ENCODE measurements at regions not wholly inside any gene's neighbourhood (a gene's known extent, or its start where the extent isn't known, plus 50 kb on each side); places are given as distances from the start of the nearest gene placed in this dataset.

GRCh38 chr2:147499785-147500184 lies 345.0 kb upstream of the ACVR2A start:
- Histone ChIP-seq H3K4me2 (no peak overlapping the region), H3K79me2 (replicated peaks; ENCODE audit: insufficient read depth) (no peaks in the 10 kb centered on the region), H3F3A (replicated peaks; ENCODE audit: low read depth) (no peaks in the 10 kb centered on the region), H4K20me1 (replicated peaks; ENCODE audit: insufficient read depth) (no peaks in the 10 kb centered on the region), H3K27me3 (ENCODE audit: insufficient read depth) (no peaks in the 10 kb centered on the region), H3K27ac (ENCODE audit: low read depth) (no peak overlapping the region), H3K4me1 (ENCODE audit: insufficient read depth) (no peaks in the 10 kb centered on the region), H3K4me3 (no peak overlapping the region), H3K36me3 (ENCODE audit: insufficient read depth) (no peaks in the 10 kb centered on the region), H3K9me2 (ENCODE audit: insufficient read depth) (0 out of 2 replicates have a peak, but pooled peaks cover 6% of the 10 kb centered on the region), H2AFZ (no peak overlapping the region)
- Mint-ChIP-seq H3K4me1 (no peaks in the 10 kb centered on the region), H3K36me3 (ENCODE audit: low read depth) (no peaks in the 10 kb centered on the region), H3K27me3 (ENCODE audit: insufficient read depth, low read depth, poor library complexity) (no peaks in the 10 kb centered on the region), H3K4me3 (no peak overlapping the region), H3K9me3 (no peaks in the 10 kb centered on the region; the same call in 2 of the 3 replicates), H3K27ac (no peak overlapping the region)
- TF ChIP-seq ETS1 (IDR thresholded peaks at IDR 0.05) (no peak), EZH2 (IDR thresholded peaks at IDR 0.05; ENCODE audit: low read depth, unreplicated experiment) (no peak), STAT1 (IDR thresholded peaks at IDR 0.05; ENCODE audit: unreplicated experiment) (no peak), ZNF462 (CRISPR knock-in tag; IDR thresholded peaks at IDR 0.05) (no peak), POLR2AphosphoS5 (IDR thresholded peaks at IDR 0.05; ENCODE audit: low read depth) (no peak), JUNB (IDR thresholded peaks at IDR 0.05; ENCODE audit: unreplicated experiment) (no peak), CREB1 (CRISPR knock-in tag; IDR thresholded peaks at IDR 0.05; ENCODE audit: low read depth) (no peak), ZNF331 (CRISPR knock-in tag; IDR thresholded peaks at IDR 0.05; ENCODE audit: low read depth) (no peak), REST (IDR thresholded peaks at IDR 0.05; ENCODE audit: unreplicated experiment) (no peak), CTCF (conservative IDR thresholded peaks at IDR 0.05; ENCODE audit: low read depth in 2 of 2) (no peak), NANOG (IDR thresholded peaks at IDR 0.05; ENCODE audit: borderline replicate concordance) (no peak), ZNF114 (CRISPR knock-in tag; IDR thresholded peaks at IDR 0.05) (no peak), EZH2phosphoT487 (IDR thresholded peaks at IDR 0.05; ENCODE audit: unreplicated experiment) (no peak)
- DNase-seq (ENCODE audit: low spot score): no peak
- no peak for ATAC-seq

Measured in GM23338 (cell line).